GM19193 (cell line): ENCODE measurements at regions not wholly inside any gene's neighbourhood (a gene's known extent, or its start where the extent isn't known, plus 50 kb on each side); places are given as distances from the start of the nearest gene placed in this dataset.

Experiments
- POLR2A ChIP-seq: IDR thresholded peaks from 4 replicates; pipeline ENCODE4 v1.6.1; 2011; ENCODE audit not compliant: insufficient read depth, insufficient read length; ENCODE audit errors: extremely low read depth

GRCh38 chr1:37294529-37294928 lies 179.9 kb upstream of the ZC3H12A start:
- no peak for TF ChIP-seq POLR2A

GRCh38 chr1:37298769-37299168 lies 175.6 kb upstream of the ZC3H12A start:
- TF ChIP-seq POLR2A, result no peak

DNA sequence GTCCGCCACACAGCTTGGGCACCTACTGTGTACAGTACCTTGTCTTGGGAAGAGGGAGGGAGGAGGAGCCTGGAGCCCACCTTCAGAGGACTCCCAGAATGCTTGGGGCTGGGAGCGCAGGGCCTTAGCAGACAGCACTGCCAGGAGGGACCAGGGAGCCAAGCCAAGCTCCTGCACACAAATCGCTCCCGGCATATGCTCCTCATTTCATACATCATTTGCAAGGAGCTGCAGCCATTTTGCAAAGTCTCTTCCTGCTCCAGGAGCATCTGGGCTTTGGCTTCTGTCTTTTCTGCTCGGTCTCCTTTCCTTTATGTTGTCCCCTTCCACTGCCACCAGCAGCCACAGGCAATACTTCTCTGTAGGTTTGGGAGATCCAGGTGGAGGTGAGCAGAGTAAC lies 175.2 kb upstream of the ZC3H12A start:
- TF ChIP-seq POLR2A, result no peak

DNA sequence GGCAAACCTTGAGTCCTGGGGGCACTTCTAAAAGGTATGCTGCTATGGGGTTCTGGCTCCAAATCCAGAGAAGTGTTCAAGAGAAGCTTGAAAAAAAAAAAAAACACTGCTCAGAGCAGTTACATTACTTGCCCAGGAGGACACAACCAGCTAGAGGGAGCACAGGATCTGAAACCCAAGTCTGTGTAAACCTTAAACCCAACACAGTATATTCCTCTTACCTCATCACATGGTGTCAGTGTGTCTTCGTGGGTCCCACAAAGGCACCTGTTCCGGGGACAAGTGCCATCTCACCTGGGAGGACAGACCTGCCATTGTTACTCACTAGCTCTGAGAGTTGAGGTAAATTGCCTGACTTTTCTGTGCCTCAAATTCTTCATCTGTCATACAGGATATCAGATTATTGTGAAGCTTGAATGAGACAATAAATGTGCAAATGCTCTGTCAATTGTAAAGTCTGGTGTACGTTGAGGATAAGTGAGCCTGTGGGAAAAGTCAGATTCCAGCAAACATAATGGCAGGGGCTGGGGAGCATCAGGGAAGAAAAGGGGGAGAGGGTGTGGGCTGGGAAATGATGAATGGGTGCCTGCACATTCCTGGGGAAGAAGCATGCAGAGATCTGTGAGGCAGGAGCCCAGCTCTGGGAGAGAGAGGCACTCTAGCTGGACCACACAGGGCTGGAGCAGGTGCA lies 170.4 kb upstream of the ZC3H12A start:
- TF ChIP-seq POLR2A, result no peak

DNA sequence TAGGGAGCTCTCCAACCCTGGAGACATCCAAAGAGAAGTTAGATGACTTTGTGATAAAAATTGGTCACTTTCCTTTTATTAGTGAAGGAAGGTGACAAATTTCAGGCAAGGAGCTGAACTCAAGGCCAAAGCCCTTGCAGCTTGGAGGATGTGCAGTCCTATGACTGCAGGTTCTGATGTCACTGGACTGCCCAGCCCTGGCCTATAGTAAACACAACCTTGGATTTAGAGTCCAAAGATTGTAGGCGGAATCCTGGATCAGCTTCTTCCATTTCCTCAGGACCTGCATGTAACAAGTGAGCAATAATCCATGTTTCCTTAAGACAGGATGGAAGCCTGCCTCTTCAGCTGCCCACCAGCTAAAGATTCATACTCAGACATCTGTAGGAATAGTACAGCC lies 169.3 kb upstream of the ZC3H12A start:
- TF ChIP-seq POLR2A, result no peak

DNA sequence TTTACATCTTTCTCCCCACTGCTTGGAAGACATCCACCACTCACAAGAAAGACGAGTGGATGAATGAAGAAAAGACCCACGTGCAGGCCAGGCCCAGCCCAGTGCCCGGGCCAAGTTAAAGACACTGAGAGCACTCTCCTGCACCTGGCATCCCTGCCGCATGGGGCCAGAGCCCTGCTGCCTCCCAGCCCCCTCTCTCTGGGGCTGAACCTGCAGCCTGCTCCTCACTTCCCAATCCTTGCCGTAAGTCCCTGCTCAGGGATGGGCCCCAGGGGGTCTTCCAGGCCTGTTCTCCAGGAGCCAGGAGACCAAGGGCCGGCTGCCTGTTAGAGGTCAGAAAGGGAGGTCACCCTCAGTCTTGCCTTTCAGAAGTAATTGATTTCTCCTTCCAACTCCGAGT lies 168.5 kb upstream of the ZC3H12A start:
- TF ChIP-seq POLR2A, result no peak

- no peak for TF ChIP-seq POLR2A
Measured at GRCh38 chr1:37306461-37306860, 167.9 kb upstream of the ZC3H12A start.

- no peak for TF ChIP-seq POLR2A
Measured at GRCh38 chr1:37306871-37307270, 167.5 kb upstream of the ZC3H12A start.

- no peak for TF ChIP-seq POLR2A
Measured at GRCh38 chr1:37308031-37308960, 166.1 kb upstream of the ZC3H12A start.

DNA sequence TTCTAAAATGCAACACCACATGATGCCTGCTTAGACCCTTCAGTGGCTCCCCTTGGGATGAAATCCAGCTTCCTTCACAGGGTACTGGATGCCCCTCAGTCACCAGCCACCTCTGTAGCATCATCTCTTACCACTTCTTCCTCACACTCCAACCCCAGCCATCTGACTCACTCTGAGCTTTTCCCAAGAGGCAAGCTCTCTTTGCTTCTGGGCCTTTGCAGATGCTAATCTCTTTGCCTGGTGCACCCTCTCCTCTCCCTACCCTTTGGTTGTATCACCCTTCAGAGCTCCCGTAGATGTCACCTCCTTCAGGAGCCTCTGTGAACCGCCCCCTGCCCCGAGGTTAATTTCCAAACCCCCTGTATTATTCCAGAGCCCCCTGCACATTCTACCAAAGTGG lies 164.8 kb upstream of the ZC3H12A start:
- no peak for TF ChIP-seq POLR2A

- no peak for TF ChIP-seq POLR2A
Measured at GRCh38 chr1:37310064-37310463, 164.3 kb upstream of the ZC3H12A start.

GRCh38 chr1:37315371-37315846 lies 159.0 kb upstream of the ZC3H12A start:
- TF ChIP-seq POLR2A, result no peak

GRCh38 chr1:37317870-37318467 lies 156.4 kb upstream of the ZC3H12A start:
- no peak for TF ChIP-seq POLR2A

DNA sequence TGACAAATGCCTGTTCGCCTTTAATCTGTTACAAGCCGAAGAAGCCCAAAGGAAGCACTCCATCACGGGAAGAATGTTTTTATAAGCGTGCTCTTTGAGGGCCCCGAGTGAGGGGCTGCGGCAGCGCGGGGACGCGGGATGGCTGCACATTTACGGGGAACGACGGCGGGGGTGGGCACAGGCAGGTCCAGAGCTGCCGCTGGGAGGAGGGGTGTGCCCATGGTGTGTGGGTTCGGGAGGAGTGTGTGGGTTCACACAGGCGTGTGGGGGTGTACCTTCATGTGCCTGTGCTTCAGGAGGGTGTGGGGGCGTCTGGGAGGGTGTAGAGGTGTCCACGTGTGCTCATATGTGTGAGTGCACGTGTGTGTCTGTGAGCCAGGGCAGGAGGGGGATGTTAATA lies 155.9 kb upstream of the ZC3H12A start:
- TF ChIP-seq POLR2A, result no peak

GRCh38 chr1:37319284-37319683 lies 155.1 kb upstream of the ZC3H12A start:
- no peak for TF ChIP-seq POLR2A
